ENCODE measurements at regions not wholly inside any gene's neighbourhood (a gene's known extent, or its start where the extent isn't known, plus 50 kb on each side); places are given as distances from the start of the nearest gene placed in this dataset.
"Not testable (repeated sequence)": the region's sequence is repeated elsewhere in the genome, so short reads cannot be mapped to it uniquely, and the experiment has no call there.

DNA sequence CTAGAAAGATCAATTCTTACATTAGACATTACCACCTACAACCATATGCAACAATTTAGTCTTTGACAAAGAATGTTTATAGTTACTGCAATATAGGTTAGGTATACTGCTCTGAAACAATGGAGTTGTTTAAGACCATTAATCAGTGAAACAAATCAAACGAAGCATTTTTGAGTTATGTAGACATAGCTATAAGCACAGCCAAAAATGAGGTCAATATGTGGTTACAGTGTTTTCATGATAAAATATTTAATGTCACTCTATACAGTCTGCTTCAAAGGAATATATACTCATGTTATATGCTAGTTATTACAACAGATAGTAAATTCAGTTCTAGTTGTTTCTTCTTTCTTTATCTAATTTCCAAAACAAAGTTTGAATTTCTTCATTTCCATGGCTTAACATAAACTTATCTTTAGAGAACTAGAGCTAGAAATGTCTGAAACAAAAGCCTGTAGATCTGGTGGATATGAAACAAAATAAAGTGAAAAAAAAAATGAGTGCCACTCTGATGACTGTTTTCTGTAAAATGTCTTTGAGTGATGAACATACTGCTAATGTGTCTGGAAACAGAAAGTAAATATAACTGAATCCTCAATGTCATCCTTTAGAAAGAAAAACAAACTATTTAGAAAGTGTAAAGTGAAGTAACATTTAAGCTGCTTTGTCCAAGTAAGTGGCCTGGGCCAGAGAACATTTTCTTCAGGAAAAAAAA is 809.0 kb downstream of the FAT4 start:
- no peak for DNase-seq (ENCODE audit: low spot score)
- ATAC-seq = no peak
- intact Hi-C loops (cut with DNase I) = no loop called here

- no peak for ATAC-seq
- no peak for DNase-seq (ENCODE audit: low spot score)
- intact Hi-C loops (cut with DNase I) = no loop called here
Observed at GRCh38 chr4:126124818-126125217, 810.1 kb downstream of the FAT4 start.

DNA sequence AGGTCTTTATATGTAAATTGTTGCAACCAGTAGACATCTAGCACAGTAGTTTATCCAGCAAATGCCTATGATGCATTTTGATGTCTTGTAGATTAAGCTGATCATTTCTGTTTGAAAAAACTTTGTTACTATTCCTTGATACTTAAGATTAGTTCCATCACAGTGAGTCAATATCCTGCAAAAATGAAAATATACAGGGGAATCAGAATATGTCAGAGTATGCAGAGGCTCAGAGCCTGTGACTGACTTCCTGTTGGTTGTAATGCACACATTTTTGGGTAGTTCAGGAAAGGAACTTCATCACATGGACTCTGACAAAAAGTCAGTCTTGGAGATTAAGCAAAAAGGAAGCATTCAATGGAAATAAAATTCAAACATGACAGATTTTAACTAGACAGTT is 815.5 kb downstream of the FAT4 start:
- DNase-seq (ENCODE audit: low spot score) (no peak), ATAC-seq (no peak)
- intact Hi-C loops (cut with DNase I) = no loop called here

DNA sequence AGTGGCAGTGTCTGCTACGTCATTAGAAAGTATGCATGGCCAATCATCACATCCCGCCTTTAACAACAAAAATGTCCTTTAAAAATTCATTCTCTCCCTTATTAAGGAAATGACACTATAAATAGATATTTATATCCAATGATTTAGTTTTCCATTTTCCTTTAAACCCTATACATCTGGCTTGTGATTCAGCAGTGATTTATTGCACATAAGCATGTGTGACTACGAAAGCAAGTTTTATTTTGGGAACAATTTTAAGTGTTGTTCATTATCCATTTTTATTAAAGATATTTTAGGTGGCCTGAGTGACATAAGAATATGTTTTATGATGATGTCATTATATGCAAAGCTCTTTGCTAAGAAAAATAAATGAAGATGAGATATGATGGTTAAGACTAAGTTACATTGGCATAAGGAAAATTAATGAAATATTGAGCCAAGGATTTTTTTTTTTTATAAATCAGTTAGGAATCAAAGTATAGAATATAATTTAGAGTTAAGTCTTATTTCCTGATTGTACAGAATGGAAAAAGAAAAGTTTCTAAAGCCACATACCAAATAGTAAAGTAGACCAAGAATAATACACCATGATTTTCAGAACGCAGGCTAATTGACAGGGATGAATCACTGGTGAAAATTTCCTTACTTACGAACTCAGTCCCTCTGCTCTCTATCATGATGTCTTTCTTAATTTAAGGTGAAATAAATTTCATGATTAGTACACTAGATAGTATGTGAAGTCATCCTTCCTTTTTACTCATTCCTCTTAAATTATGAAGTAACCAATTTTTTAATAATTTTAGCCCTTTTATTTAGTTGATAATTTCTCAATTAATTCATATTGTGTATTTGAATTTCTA is 822.4 kb downstream of the FAT4 start:
- ATAC-seq (no peak), DNase-seq (ENCODE audit: low spot score) (no peak)
- intact Hi-C loops (cut with DNase I) = no loop called here

DNA sequence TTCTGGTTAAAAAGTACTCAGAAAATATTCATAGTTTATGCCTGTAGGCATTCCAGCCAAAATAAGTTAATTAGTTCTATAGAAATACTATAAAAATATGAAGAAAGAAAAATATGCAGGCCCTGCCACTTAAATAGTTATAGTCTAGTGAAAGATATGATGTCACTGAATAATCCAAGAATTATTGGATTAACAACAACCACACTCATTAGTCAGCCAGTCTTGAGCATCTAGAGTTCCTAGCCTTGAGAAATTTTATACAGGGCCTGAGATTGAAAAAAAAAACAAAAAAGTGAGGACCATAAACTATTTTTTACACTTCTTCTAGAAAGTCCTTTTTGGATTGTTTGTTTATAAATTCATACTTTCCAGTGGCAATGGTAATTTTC is 823.0 kb downstream of the FAT4 start:
- intact Hi-C loops (cut with DNase I) = no loop called here
- ATAC-seq (no peak), DNase-seq (ENCODE audit: low spot score) (no peak)

GRCh38 chr4:126144543-126145237 is 829.9 kb downstream of the FAT4 start:
- DNase-seq (ENCODE audit: low spot score) = no peak
- no peak for ATAC-seq
- intact Hi-C loops (cut with DNase I) = no loop called here

- intact Hi-C loops (cut with DNase I) = no loop called here
- DNase-seq (ENCODE audit: low spot score) = no peak
- ATAC-seq = no peak
Observed at GRCh38 chr4:126168484-126168883, 853.7 kb downstream of the FAT4 start.

GRCh38 chr4:126172126-126172525 is 857.4 kb downstream of the FAT4 start:
- DNase-seq (ENCODE audit: low spot score) (no peak), ATAC-seq (no peak)
- intact Hi-C loops (cut with DNase I) = no loop called here

GRCh38 chr4:126174627-126175026 is 859.9 kb downstream of the FAT4 start:
- intact Hi-C loops (cut with DNase I) = no loop called here
- ATAC-seq = no peak

DNA sequence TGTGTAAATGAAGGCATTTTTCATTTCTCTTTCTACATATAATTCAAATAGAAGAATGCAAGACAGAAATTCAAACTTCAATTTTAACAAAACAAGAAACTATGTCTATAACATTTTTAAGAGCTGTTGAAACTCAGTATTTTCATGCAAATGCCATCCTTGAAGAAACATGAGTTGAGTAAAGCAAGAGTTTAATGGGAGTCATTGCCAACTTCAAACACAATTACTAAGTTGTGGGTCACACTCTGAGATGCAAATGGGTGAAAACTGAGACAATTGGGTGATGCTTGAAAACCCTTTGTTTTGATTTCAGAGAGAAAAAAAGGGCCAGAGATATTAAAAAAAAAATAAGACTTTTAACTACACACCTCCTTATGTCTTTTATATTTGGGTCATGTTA is 865.9 kb downstream of the FAT4 start:
- intact Hi-C loops (cut with DNase I) = no loop called here
- DNase-seq (ENCODE audit: low spot score) = no peak
- ATAC-seq = no peak

More at GRCh38 chr4:126174627-126175026, 859.9 kb downstream of the FAT4 start:
- no peak for DNase-seq (ENCODE audit: low spot score)

- no peak for DNase-seq (ENCODE audit: low spot score)
- intact Hi-C loops (cut with DNase I) = no loop called here
- ATAC-seq = no peak
Observed at GRCh38 chr4:126182336-126182735, 867.6 kb downstream of the FAT4 start.

DNA sequence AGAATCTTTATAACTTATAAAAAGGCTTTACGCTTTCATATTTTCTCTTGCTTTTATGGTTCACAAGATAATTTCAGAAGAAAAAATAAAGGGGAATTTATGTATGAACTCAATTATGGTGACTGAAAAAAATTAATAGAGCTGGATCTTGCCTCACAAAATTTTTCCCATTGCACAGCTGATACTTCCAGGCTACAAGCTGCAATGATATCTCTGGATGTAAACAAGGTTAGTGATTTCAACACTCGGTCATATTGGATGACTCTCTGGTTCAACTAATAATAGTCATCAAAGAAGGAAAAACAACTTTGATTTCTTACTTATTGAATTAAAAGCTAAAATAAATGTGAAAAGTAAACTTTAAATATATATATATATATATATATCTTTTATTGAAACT is 868.0 kb downstream of the FAT4 start:
- ATAC-seq (no peak), DNase-seq (ENCODE audit: low spot score) (no peak)
- intact Hi-C loops (cut with DNase I) = no loop called here

DNA sequence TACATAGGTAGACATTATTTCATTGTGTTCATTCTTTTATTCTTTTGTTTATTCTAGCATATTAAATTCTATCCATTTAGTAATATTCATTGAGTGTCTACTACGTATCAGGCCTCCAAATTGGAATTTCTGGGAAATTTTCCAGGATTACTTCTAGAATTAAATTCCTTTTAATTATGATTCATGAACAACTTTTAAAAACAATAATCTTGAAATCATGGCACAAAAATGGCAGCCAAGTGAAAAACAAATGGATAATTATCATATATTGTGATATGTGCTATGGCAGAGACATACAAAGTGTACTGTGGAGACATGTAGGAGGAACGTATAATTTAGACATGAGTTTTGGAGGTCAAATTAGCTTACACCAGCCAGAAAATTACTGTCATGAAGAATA is 868.5 kb downstream of the FAT4 start:
- no peak for DNase-seq (ENCODE audit: low spot score)
- ATAC-seq = no peak
- intact Hi-C loops (cut with DNase I) = no loop called here

DNA sequence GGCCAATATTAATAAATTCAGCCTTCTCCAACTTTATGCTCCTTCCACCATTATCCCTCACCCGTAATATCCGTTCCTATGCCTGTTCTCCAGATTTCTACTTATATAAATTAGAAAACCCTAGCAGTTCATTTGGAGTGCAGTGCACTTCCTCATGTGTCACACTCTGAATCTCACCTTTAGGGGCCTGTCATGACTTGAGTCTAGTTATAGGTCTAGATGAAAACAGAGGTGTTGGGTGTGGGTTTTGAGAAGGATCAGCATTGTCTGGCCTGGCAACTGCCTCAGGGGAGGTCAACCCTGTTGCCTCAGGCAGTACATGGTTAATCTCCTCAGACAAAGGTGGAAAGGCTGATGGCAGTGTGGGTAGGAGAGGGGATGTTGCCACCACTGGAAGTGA is 876.8 kb downstream of the FAT4 start:
- ATAC-seq (no peak), DNase-seq (ENCODE audit: low spot score) (no peak)
- intact Hi-C loops (cut with DNase I) = no loop called here

DNA sequence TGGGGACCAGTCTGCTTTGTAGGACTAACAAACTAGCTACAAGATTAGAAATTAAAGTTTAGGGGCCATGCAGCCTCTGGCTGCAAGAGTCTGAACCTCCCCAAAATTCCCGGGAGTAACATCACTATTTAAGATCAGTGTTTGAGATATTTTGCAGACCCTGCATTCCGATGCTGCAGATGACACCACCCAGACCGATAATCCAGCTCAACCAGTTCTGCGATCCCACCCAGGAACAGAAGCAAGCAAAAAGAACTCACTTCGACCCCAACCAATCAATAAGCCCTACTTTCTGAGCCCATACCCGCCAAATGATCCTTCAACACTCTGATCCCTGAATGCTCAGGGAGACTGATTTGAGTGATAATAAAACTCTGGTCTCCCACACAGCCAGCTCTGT is 877.8 kb downstream of the FAT4 start:
- DNase-seq (ENCODE audit: low spot score) = no peak
- intact Hi-C loops (cut with DNase I) = no loop called here
- ATAC-seq = no peak

DNA sequence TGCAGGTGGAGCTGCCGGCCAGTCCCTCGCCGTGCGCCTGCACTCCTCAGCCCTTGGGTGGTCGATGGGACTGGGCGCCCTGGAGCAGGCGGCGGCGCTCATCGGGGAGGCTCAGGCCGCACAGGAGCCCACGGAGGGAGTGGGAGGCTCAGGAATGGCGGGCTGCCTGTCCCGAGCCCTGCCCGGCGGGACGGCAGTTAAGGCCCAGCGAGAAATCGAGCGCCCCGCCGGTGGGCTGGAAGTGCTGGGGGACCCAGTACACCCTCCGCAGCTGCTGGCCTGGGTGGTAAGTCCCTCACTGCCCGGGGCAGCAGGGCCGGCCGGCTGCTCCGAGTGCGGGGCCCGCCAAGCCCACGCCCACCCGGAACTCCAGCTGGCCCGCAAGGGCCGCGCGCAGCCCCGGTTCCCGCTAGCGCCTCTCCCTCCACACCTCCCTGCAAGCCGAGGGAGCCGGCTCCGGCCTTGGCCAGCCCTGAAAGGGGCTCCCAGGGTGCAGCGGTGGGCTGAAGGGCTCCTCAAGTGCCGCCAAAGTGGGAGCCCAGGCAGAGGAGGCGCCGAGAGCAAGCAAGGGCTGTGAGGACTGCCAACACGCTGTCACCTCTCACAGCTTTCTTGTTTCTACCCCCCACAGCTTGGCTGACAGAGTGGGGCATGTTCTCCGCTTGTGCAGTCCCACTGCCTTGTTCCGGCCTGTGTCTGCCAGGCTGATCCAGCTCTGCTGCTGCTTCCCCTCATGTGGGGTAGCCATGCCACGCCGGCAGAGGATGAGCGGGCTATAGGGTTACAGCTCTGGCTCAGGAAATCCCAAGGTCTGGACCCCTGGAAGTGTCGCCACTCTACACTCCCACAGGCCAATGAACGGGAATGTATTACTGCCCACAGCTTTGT is 886.7 kb downstream of the FAT4 start:
- intact Hi-C loops (cut with DNase I); ATAC-seq; DNase-seq (ENCODE audit: low spot score): not testable (repeated sequence)

GRCh38 chr4:126202226-126202625 is 887.5 kb downstream of the FAT4 start:
- ATAC-seq = no peak

GRCh38 chr4:126207910-126208309 is 893.2 kb downstream of the FAT4 start:
- ATAC-seq (no peak), DNase-seq (ENCODE audit: low spot score) (no peak)
- intact Hi-C loops (cut with DNase I) = no loop called here

More at GRCh38 chr4:126202226-126202625, 887.5 kb downstream of the FAT4 start:
- intact Hi-C loops (cut with DNase I) = no loop called here
- DNase-seq (ENCODE audit: low spot score) = no peak

DNA sequence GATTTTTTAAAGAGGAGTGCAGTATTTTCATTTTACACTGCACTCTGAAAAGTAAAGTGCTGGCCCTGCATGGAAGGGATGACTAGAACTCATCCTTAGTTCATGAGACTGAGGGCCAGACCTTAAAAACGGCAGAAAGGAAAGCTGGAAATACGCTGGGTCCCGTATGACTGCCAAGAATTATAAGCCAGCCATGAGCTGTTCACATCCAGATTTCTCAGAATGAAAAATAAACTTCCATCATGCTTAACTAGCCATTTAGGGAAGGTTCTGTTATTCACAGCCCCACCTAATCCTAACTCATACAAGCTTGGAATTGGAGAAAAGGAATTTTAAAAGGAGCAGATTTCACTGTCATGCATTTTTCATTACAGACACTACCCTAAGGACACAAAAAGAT is 894.4 kb downstream of the FAT4 start:
- intact Hi-C loops (cut with DNase I) = no loop called here
- DNase-seq (ENCODE audit: low spot score) (no peak), ATAC-seq (no peak)

Measured in sciatic nerve (tissue), 2 donors.